IMR-90 (cell line): ENCODE measurements at regions not wholly inside any gene's neighbourhood (a gene's known extent, or its start where the extent isn't known, plus 50 kb on each side); places are given as distances from the start of the nearest gene placed in this dataset.

ENCODE experiments used
- ATAC-seq: fragments of 200-7000 bp; cut with Tn5 transposase; 2 replicates; pipeline ENCODE4 v1.9.1; 2020; ENCODE audit warnings: low read depth, mild to moderate bottlenecking, moderate library complexity
- BruUV-seq: library from RNA; stranded (reverse); fragments of 400-500 nt; replicated peaks from 2 replicates; lab custom pipeline; 2021; lab: Mats Ljungman, UMichigan
- CTCF ChIA-PET: fragments of 300-600 bp; formaldehyde crosslinking; extraction: SDS; loops from one replicate; lab custom pipeline; 2021; ENCODE audit warnings: antibody characterized with exemption; lab: Yijun Ruan, JAX
- POLR2A ChIA-PET: fragments of 300-600 bp; sonication (Branson Sonifier 250); formaldehyde crosslinking; loops from one replicate; lab custom pipeline; 2022; ENCODE audit warnings: antibody characterized with exemption; ENCODE audit not compliant: unreplicated experiment; lab: Charles Lee
- DNase-seq: peaks from one replicate; pipeline ENCODE4 v3.0.0; 2013
- H2AFZ ChIP-seq: replicated peaks from 2 replicates; pipeline ENCODE3; 2013; ENCODE audit warnings: low read length, mild to moderate bottlenecking; ENCODE audit not compliant: poor library complexity
- H2AK5ac ChIP-seq: 2 replicates; pipeline ENCODE4 v1.6.1; 2013; ENCODE audit warnings: low read depth, low read length, inconsistent platforms
- H2AK9ac ChIP-seq: replicated peaks from 2 replicates; pipeline ENCODE3; 2013; ENCODE audit warnings: mild to moderate bottlenecking, low read depth, low read length, moderate library complexity; ENCODE audit not compliant: poor library complexity
- H2BK120ac ChIP-seq: 2 replicates; pipeline ENCODE4 v1.6.1; 2013; ENCODE audit warnings: low read depth, low read length, inconsistent platforms
- H2BK15ac ChIP-seq: 3 replicates; pipeline ENCODE4 v1.6.1; 2013; ENCODE audit warnings: low read depth, low read length, inconsistent platforms
- H2BK20ac ChIP-seq: 2 replicates; pipeline ENCODE4 v1.6.1; 2013; ENCODE audit warnings: low read depth, mild to moderate bottlenecking, inconsistent platforms, low read length, moderate library complexity
- H2BK5ac ChIP-seq: 2 replicates; pipeline ENCODE4 v1.6.1; 2013; ENCODE audit warnings: mild to moderate bottlenecking, low read depth, low read length, inconsistent platforms; ENCODE audit not compliant: poor library complexity, severe bottlenecking
- H3K14ac ChIP-seq: replicated peaks from 2 replicates; pipeline ENCODE4 v1.6.1; 2013; ENCODE audit warnings: low read depth, low read length, inconsistent platforms
- H3K18ac ChIP-seq: 2 replicates; pipeline ENCODE4 v1.6.1; 2013; ENCODE audit warnings: low read depth, low read length, control low read depth
- H3K23ac ChIP-seq: 2 replicates; pipeline ENCODE4 v1.6.1; 2013; ENCODE audit warnings: low read depth, low read length, inconsistent platforms
- H3K27ac ChIP-seq: 2 replicates; pipeline ENCODE4 v1.5.1; 2013; ENCODE audit warnings: mild to moderate bottlenecking, control low read depth, low read length; ENCODE audit not compliant: insufficient read depth
- H3K27me3 ChIP-seq: 2 replicates; pipeline ENCODE4 v1.6.1; 2013; ENCODE audit warnings: low read length; ENCODE audit not compliant: control insufficient read depth, insufficient read depth
- H3K36me3 ChIP-seq: 2 replicates; pipeline ENCODE4 v1.6.1; 2013; ENCODE audit warnings: low read length, mixed read lengths; ENCODE audit not compliant: control insufficient read depth, insufficient read depth
- H3K4ac ChIP-seq: 2 replicates; pipeline ENCODE4 v1.6.1; 2013; ENCODE audit warnings: low read depth, low read length, inconsistent platforms
- H3K4me1 ChIP-seq: 2 replicates; pipeline ENCODE4 v1.6.1; 2013; ENCODE audit warnings: low read length, mixed read lengths; ENCODE audit not compliant: control insufficient read depth, insufficient read depth
- H3K4me2 ChIP-seq: 2 replicates; pipeline ENCODE4 v1.6.1; 2013; ENCODE audit warnings: low read depth, mild to moderate bottlenecking, control low read depth, low read length, moderate library complexity
- H3K4me3 ChIP-seq: 2 replicates; pipeline ENCODE4 v1.5.1; 2013; ENCODE audit warnings: low read depth, mild to moderate bottlenecking, control low read depth, low read length, moderate library complexity; ENCODE audit not compliant: insufficient read depth
- H3K56ac ChIP-seq: 2 replicates; pipeline ENCODE4 v1.6.1; 2013; ENCODE audit warnings: low read length, inconsistent platforms; ENCODE audit not compliant: insufficient read depth; ENCODE audit errors: extremely low read depth
- H3K79me1 ChIP-seq, 2 experiments: 2 replicates each; pipeline ENCODE4 v1.6.1; 2013; ENCODE audit warnings: low read length in 2 of 2, inconsistent platforms in 1 of 2, low read depth in 1 of 2
- H3K9ac ChIP-seq: 2 replicates; pipeline ENCODE4 v1.6.1; 2013; ENCODE audit warnings: low read depth, low read length, control low read depth
- H3K9me1 ChIP-seq: 2 replicates; pipeline ENCODE4 v1.6.1; 2013; ENCODE audit warnings: low read length, inconsistent platforms; ENCODE audit not compliant: insufficient read depth
- H3K9me3 ChIP-seq: 2 replicates; pipeline ENCODE4 v1.6.1; 2013; ENCODE audit warnings: low read length; ENCODE audit not compliant: control insufficient read depth, insufficient read depth
- H4K20me1 ChIP-seq: 2 replicates; pipeline ENCODE4 v1.6.1; 2013; ENCODE audit warnings: low read length, inconsistent platforms; ENCODE audit not compliant: insufficient read depth
- H4K5ac ChIP-seq: 2 replicates; pipeline ENCODE4 v1.6.1; 2013; ENCODE audit warnings: mild to moderate bottlenecking, low read depth, low read length, control low read depth
- H4K8ac ChIP-seq, 2 experiments: 2 replicates each; pipeline ENCODE4 v1.6.1; 2013; ENCODE audit warnings: low read depth in 2 of 2, low read length in 2 of 2, control low read depth in 1 of 2, inconsistent platforms in 1 of 2
- H4K91ac ChIP-seq: 2 replicates; pipeline ENCODE4 v1.6.1; 2013; ENCODE audit warnings: low read depth, low read length, inconsistent platforms; ENCODE audit not compliant: insufficient read depth
- BHLHE40 ChIP-seq: fragments of 150-350 bp; IDR thresholded peaks from 2 replicates; pipeline ENCODE4 v1.6.1; 2016; ENCODE audit warnings: mild to moderate bottlenecking, low read depth, low read length
- CEBPB ChIP-seq: IDR thresholded peaks from 2 replicates; pipeline ENCODE4 v1.6.1; 2012; ENCODE audit warnings: low read depth, low read length, improper control_type of control experiment
- CHD1 ChIP-seq: IDR thresholded peaks from 2 replicates; pipeline ENCODE4 v1.6.1; 2012; ENCODE audit warnings: low read depth, low read length, improper control_type of control experiment
- FOS ChIP-seq: fragments of 150-350 bp; IDR thresholded peaks from 2 replicates; pipeline ENCODE4 v1.6.1; 2016; ENCODE audit warnings: low read depth, low read length
- MAFK ChIP-seq: IDR thresholded peaks from 2 replicates; pipeline ENCODE4 v1.6.1; 2012; ENCODE audit warnings: low read depth, low read length, improper control_type of control experiment
- MAZ ChIP-seq: IDR thresholded peaks from 2 replicates; pipeline ENCODE4 v1.6.1; 2012; ENCODE audit warnings: low read depth, mild to moderate bottlenecking, low read length, improper control_type of control experiment, moderate library complexity, borderline replicate concordance
- MXI1 ChIP-seq: IDR thresholded peaks from 2 replicates; pipeline ENCODE4 v1.6.1; 2012; ENCODE audit warnings: low read depth, mild to moderate bottlenecking, low read length, moderate library complexity, borderline replicate concordance
- NFE2L2 ChIP-seq: fragments of 150-350 bp; IDR thresholded peaks from 2 replicates; pipeline ENCODE4 v1.6.1; 2016; ENCODE audit warnings: low read depth, mild to moderate bottlenecking, low read length
- POLR2A ChIP-seq: IDR thresholded peaks from 2 replicates; pipeline ENCODE4 v1.6.1; 2012; ENCODE audit warnings: mild to moderate bottlenecking, low read depth, low read length
- RAD21 ChIP-seq: IDR thresholded peaks from 2 replicates; pipeline ENCODE4 v1.6.1; 2012; ENCODE audit warnings: low read length, improper control_type of control experiment
- RCOR1 ChIP-seq: IDR thresholded peaks from 2 replicates; pipeline ENCODE4 v1.6.1; 2012; ENCODE audit warnings: mild to moderate bottlenecking, low read length, improper control_type of control experiment; ENCODE audit not compliant: insufficient replicate concordance
- RFX5 ChIP-seq: IDR thresholded peaks from 2 replicates; pipeline ENCODE4 v1.8.0; 2012; ENCODE audit warnings: low read depth, mild to moderate bottlenecking, low read length, moderate library complexity
- SMC3 ChIP-seq: fragments of 150-350 bp; IDR thresholded peaks from 2 replicates; pipeline ENCODE4 v1.6.1; 2016; ENCODE audit warnings: low read depth, mild to moderate bottlenecking, antibody characterized with exemption, low read length, moderate library complexity
- WGBS, 2 experiments: methylation state at CpG; one replicate each; pipeline versions ENCODE4 v1.1.5 to v1.1.7; 2013; ENCODE audit warnings: missing lambda C conversion rate in 2 of 2; ENCODE audit not compliant: insufficient read length in 1 of 2; ENCODE audit errors: extremely low coverage in 2 of 2; 5-methylcytosine and 5-hydroxymethylcytosine counted together
- dilution Hi-C: fragments of 300-500 bp; cut with HindIII; formaldehyde crosslinking; loops from one replicate; pipeline ENCODE4 v1.14.3; 2018; ENCODE audit warnings: low sequenced_read_pairs; ENCODE audit not compliant: unreplicated experiment
- in situ Hi-C: fragments of 300-500 bp; cut with MboI; formaldehyde crosslinking; loops from 3 replicates; pipeline ENCODE4 v1.14.3; 2019; ENCODE audit warnings: low sequenced_read_pairs, inconsistent platforms, mixed read lengths
- intact Hi-C: fragments of 100-400 bp; cut with micrococcal nuclease; formaldehyde crosslinking; loops from 2 replicates; pipeline ENCODE4 v1.10.0; 2022
- TF ChIP-seq, protein P1 (sequence below): fragments of 150-350 bp; IDR thresholded peaks from 2 replicates; pipeline ENCODE4 v1.6.1; 2016; ENCODE audit warnings: low read depth, mild to moderate bottlenecking, low read length, moderate library complexity, borderline replicate concordance
- TF ChIP-seq, protein P2 (sequence below): fragments of 150-350 bp; IDR thresholded peaks from 2 replicates; pipeline ENCODE4 v1.6.1; 2017; ENCODE audit warnings: mild to moderate bottlenecking, antibody characterized with exemption, low read length, low read depth
- TF ChIP-seq, protein P3 (sequence below): conservative IDR thresholded peaks from 2 replicates; pipeline ENCODE4 v1.5.1; 2012; ENCODE audit warnings: mild to moderate bottlenecking, low read depth, low read length, improper control_type of control experiment

DNA sequence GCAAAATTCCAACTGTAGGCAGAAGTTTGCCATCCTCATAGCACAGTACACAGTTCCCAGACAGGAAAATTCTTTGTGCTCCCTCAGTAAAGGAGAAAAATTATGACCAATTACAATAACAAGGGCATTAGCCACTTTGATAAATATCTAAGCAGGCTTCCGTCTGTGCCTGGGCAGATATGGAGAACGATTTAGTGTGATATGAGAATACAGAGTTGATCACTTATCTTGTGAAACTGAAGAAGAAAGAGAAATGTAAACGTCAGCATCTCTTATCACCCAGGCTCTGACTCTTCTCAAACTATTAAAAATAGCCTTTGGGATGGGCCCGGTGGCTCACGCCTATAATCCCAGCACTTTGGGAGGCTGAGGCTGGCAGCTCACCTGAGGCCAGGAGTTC is 54.5 kb upstream of the TIAM1 start:
- no peak overlapping the region for H2AFZ ChIP-seq
- H2BK5ac ChIP-seq = no peak overlapping the region
- no peak overlapping the region for H3K9ac ChIP-seq
- no peak overlapping the region for H2BK15ac ChIP-seq
- no peaks in the 10 kb centered on the region for H3K79me1 ChIP-seq
- no peak overlapping the region for H3K4ac ChIP-seq
- ATAC-seq = no peak
- no peak overlapping the region for H2AK9ac ChIP-seq
- POLR2A ChIA-PET = no interaction called here
- H4K8ac ChIP-seq = no peak overlapping the region
- H3K18ac ChIP-seq = no peak overlapping the region
- no peaks in the 10 kb centered on the region for H3K36me3 ChIP-seq
- no peak overlapping the region for H4K91ac ChIP-seq
- no peak overlapping the region for H3K23ac ChIP-seq
- no peak overlapping the region for H4K5ac ChIP-seq
- BruUV-seq = no TSS peak
- no peak overlapping the region for H3K4me3 ChIP-seq
- no peak for DNase-seq
- no peak overlapping the region for H3K4me2 ChIP-seq
- dilution Hi-C loops (no loop called here), intact Hi-C loops (no loop called here), in situ Hi-C loops (no loop called here)
- no peaks in the 10 kb centered on the region for H3K9me1 ChIP-seq
- no peak overlapping the region for H2AK5ac ChIP-seq
- no peak overlapping the region for H3K14ac ChIP-seq
- no peak overlapping the region for H3K27ac ChIP-seq
- H3K56ac ChIP-seq = no peak overlapping the region
- H2BK20ac ChIP-seq = no peak overlapping the region
- H3K27me3 ChIP-seq = no peaks in the 10 kb centered on the region; the same call in 1 of the 2 replicates
- no peaks in the 10 kb centered on the region for H3K9me3 ChIP-seq
- H2BK120ac ChIP-seq = no peak overlapping the region
- no CpG with 5 or more reads among the region's 5 CpGs for WGBS, 2 experiments
- TF ChIP-seq, protein P1, sequence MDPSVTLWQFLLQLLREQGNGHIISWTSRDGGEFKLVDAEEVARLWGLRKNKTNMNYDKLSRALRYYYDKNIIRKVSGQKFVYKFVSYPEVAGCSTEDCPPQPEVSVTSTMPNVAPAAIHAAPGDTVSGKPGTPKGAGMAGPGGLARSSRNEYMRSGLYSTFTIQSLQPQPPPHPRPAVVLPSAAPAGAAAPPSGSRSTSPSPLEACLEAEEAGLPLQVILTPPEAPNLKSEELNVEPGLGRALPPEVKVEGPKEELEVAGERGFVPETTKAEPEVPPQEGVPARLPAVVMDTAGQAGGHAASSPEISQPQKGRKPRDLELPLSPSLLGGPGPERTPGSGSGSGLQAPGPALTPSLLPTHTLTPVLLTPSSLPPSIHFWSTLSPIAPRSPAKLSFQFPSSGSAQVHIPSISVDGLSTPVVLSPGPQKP = no peak
- TF ChIP-seq RCOR1 (no peak), CHD1 (no peak), RAD21 (no peak), SMC3 (no peak), MAZ (no peak), FOS (no peak), BHLHE40 (no peak), MXI1 (no peak), NFE2L2 (no peak), MAFK (no peak), CEBPB (no peak), RFX5 (no peak), POLR2A (no peak)
- TF ChIP-seq, protein P2, sequence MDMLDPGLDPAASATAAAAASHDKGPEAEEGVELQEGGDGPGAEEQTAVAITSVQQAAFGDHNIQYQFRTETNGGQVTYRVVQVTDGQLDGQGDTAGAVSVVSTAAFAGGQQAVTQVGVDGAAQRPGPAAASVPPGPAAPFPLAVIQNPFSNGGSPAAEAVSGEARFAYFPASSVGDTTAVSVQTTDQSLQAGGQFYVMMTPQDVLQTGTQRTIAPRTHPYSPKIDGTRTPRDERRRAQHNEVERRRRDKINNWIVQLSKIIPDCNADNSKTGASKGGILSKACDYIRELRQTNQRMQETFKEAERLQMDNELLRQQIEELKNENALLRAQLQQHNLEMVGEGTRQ = no peak
- TF ChIP-seq, protein P3, sequence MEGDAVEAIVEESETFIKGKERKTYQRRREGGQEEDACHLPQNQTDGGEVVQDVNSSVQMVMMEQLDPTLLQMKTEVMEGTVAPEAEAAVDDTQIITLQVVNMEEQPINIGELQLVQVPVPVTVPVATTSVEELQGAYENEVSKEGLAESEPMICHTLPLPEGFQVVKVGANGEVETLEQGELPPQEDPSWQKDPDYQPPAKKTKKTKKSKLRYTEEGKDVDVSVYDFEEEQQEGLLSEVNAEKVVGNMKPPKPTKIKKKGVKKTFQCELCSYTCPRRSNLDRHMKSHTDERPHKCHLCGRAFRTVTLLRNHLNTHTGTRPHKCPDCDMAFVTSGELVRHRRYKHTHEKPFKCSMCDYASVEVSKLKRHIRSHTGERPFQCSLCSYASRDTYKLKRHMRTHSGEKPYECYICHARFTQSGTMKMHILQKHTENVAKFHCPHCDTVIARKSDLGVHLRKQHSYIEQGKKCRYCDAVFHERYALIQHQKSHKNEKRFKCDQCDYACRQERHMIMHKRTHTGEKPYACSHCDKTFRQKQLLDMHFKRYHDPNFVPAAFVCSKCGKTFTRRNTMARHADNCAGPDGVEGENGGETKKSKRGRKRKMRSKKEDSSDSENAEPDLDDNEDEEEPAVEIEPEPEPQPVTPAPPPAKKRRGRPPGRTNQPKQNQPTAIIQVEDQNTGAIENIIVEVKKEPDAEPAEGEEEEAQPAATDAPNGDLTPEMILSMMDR = no peak
- CTCF ChIA-PET = no interaction called here
- H4K20me1 ChIP-seq = no peaks in the 10 kb centered on the region
- no peaks in the 10 kb centered on the region for H3K4me1 ChIP-seq
